ENCODE measurements at regions not wholly inside any gene's neighbourhood (a gene's known extent, or its start where the extent isn't known, plus 50 kb on each side); places are given as distances from the start of the nearest gene placed in this dataset.

DNA sequence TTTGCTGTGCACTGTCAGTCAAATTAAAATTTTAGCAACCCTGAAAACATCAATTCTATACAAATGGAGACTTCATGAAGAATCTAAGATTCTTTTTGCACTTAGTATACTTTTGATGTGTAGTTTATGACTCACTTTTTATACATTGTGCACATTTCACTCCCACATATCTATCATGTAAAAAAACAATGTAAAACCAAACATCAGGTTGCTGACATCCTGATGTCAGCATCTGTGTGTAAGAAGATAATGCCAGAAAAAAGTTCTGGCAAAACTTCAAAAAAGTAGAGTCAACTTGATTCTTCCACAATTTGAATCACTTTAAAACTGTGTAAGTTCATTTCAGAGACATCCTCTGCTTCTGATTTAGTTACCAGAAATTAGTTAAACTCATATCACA, 115.7 kb downstream of the CENPF start:
- TF ChIP-seq REST (IDR thresholded peaks at IDR 0.05; ENCODE audit: low read depth) (no peak), EP300 (IDR thresholded peaks at IDR 0.05; ENCODE audit: borderline replicate concordance) (no peak), FOXM1 (IDR thresholded peaks at IDR 0.05; ENCODE audit: borderline replicate concordance, low read depth) (no peak), RAD21 (IDR thresholded peaks at IDR 0.05; ENCODE audit: low read depth) (no peak), ZBTB7A (IDR thresholded peaks at IDR 0.05; ENCODE audit: low read depth) (no peak), CEBPB (IDR thresholded peaks at IDR 0.05) (no peak), YY1 (IDR thresholded peaks at IDR 0.05; ENCODE audit: low read depth) (no peak), CREB1 (IDR thresholded peaks at IDR 0.05; ENCODE audit: low read depth) (no peak)
- TF ChIP-seq, protein P1, sequence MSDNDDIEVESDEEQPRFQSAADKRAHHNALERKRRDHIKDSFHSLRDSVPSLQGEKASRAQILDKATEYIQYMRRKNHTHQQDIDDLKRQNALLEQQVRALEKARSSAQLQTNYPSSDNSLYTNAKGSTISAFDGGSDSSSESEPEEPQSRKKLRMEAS (IDR thresholded peaks at IDR 0.05) = no peak

All from Ishikawa (cell line).